Endodermal cell (in vitro differentiated cells): ENCODE measurements at regions not wholly inside any gene's neighbourhood (a gene's known extent, or its start where the extent isn't known, plus 50 kb on each side); places are given as distances from the start of the nearest gene placed in this dataset.

Experiments used
- DNase-seq: peaks from one replicate; pipeline ENCODE4 v3.0.0-alpha.2; 2017
- H3K27ac ChIP-seq: 2 replicates; pipeline ENCODE4 v1.5.1; 2013; ENCODE audit warnings: mild to moderate bottlenecking, low read depth, low read length, moderate library complexity
- H3K27me3 ChIP-seq: 2 replicates; pipeline ENCODE4 v1.6.1; 2013; ENCODE audit warnings: mild to moderate bottlenecking, low read length, moderate library complexity; ENCODE audit not compliant: insufficient read depth, control insufficient read depth, poor library complexity, severe bottlenecking
- H3K36me3 ChIP-seq: 2 replicates; pipeline ENCODE4 v1.7.0; 2013; ENCODE audit warnings: mild to moderate bottlenecking, low read length, moderate library complexity; ENCODE audit not compliant: control insufficient read depth, insufficient read depth
- H3K4me1 ChIP-seq: one replicate; pipeline ENCODE4 v1.7.0; 2013; ENCODE audit warnings: low read length; ENCODE audit not compliant: control insufficient read depth, insufficient read depth
- H3K4me3 ChIP-seq: 2 replicates; pipeline ENCODE4 v1.5.1; 2013; ENCODE audit warnings: mild to moderate bottlenecking, low read length, moderate library complexity
- H3K9ac ChIP-seq: 2 replicates; pipeline ENCODE4 v1.6.1; 2013; ENCODE audit warnings: mild to moderate bottlenecking, low read length, moderate library complexity; ENCODE audit not compliant: poor library complexity, severe bottlenecking; ENCODE audit errors: extremely low read depth
- H3K9me3 ChIP-seq: 2 replicates; pipeline ENCODE4 v1.6.1; 2013; ENCODE audit warnings: mild to moderate bottlenecking, low read length, moderate library complexity; ENCODE audit not compliant: control insufficient read depth
- H3K27ac Mint-ChIP-seq: 2 replicates; pipeline ENCODE4 v1.8.0; 2020; ENCODE audit warnings: mixed read lengths
- H3K27me3 Mint-ChIP-seq: 2 replicates; pipeline ENCODE4 v1.8.0; 2021; ENCODE audit warnings: mild to moderate bottlenecking, mixed read lengths; ENCODE audit not compliant: insufficient read depth
- H3K36me3 Mint-ChIP-seq: 2 replicates; pipeline ENCODE4 v1.8.0; 2020; ENCODE audit warnings: low read depth, mixed read lengths
- H3K4me1 Mint-ChIP-seq: 2 replicates; pipeline ENCODE4 v1.8.0; 2020; ENCODE audit warnings: mixed read lengths
- H3K4me3 Mint-ChIP-seq: 2 replicates; pipeline ENCODE4 v1.8.0; 2020; ENCODE audit warnings: mild to moderate bottlenecking, moderate library complexity, mixed read lengths
- H3K9me3 Mint-ChIP-seq: 2 replicates; pipeline ENCODE4 v1.8.0; 2020; ENCODE audit warnings: mild to moderate bottlenecking, mixed read lengths
- WGBS, 2 experiments: methylation state at CpG; one replicate each; pipeline versions ENCODE4 v1.1.5 to v1.1.7; 2013; ENCODE audit warnings: missing lambda C conversion rate in 2 of 2, mixed read lengths in 1 of 2; ENCODE audit not compliant: insufficient coverage in 1 of 2, insufficient read length in 1 of 2; 5-methylcytosine and 5-hydroxymethylcytosine counted together
- TF ChIP-seq, protein P1 (sequence below): fragments of 200-600 bp; sonication (generic); conservative IDR thresholded peaks from 2 replicates; pipeline ENCODE4 v1.5.0; 2021; ENCODE audit warnings: antibody characterized with exemption, mild to moderate bottlenecking

DNA sequence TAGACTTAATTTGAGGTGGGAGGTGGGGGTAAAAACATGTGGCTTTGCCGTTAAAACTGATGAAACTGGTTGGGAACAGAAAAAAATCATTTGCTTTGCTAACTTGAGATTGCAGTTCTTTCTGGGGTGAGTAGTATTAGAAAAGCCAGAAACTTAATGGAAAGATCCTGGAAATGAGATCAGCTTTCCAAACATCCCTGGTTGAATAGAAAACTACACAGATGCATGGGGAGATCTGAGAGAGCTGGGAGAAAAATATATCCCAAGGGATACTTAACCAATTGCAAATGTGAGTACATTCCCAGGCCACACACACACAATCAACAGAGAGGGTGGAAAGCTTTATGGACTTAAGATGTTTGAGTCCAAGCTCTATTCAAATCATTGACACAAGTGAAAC, 222.3 kb downstream of the YTHDC2 start:
- WGBS, 2 experiments: 89 to 100% methylated on average over 1 of the region's 1 CpG
- Mint-ChIP-seq H3K27ac (no peak overlapping the region), H3K4me3 (no peak overlapping the region), H3K9me3 (no peaks in the 10 kb centered on the region), H3K4me1 (peaks cover 3% of the 10 kb centered on the region), H3K36me3 (no peaks in the 10 kb centered on the region), H3K27me3 (peaks cover 4% of the 10 kb centered on the region)
- no peaks in the 10 kb centered on the region for H3K9me3 ChIP-seq
- no peak overlapping the region for H3K27ac ChIP-seq
- no peak overlapping the region for H3K4me3 ChIP-seq
- TF ChIP-seq, protein P1, sequence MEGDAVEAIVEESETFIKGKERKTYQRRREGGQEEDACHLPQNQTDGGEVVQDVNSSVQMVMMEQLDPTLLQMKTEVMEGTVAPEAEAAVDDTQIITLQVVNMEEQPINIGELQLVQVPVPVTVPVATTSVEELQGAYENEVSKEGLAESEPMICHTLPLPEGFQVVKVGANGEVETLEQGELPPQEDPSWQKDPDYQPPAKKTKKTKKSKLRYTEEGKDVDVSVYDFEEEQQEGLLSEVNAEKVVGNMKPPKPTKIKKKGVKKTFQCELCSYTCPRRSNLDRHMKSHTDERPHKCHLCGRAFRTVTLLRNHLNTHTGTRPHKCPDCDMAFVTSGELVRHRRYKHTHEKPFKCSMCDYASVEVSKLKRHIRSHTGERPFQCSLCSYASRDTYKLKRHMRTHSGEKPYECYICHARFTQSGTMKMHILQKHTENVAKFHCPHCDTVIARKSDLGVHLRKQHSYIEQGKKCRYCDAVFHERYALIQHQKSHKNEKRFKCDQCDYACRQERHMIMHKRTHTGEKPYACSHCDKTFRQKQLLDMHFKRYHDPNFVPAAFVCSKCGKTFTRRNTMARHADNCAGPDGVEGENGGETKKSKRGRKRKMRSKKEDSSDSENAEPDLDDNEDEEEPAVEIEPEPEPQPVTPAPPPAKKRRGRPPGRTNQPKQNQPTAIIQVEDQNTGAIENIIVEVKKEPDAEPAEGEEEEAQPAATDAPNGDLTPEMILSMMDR: no peak
- no peak for DNase-seq
- no peaks in the 10 kb centered on the region for H3K36me3 ChIP-seq
- no peak overlapping the region for H3K9ac ChIP-seq
- H3K27me3 ChIP-seq: no peaks in the 10 kb centered on the region
- H3K4me1 ChIP-seq: no peaks in the 10 kb centered on the region

DNA sequence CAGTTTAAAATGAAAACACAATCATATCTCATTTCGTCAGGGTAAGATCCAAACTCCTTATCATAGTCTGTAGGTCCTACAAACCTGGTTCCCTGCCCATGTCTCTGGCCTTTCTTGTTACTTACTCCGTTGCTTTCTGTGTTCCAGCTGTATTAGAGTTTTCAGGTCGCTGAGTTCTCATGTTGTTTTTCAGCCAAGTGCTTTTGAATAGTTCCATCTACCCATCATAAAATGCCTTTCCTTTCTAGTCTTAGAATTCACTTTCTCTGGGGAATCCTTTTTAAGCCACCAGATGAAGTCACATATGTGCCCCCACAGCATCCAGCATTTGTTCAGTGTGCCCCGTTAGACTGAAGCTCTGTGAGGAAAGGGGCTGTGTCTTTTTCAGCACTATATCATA, 228.7 kb downstream of the YTHDC2 start:
- Histone ChIP-seq H3K27me3 (no peaks in the 10 kb centered on the region), H3K36me3 (no peaks in the 10 kb centered on the region), H3K9me3 (no peaks in the 10 kb centered on the region), H3K4me3 (no peak overlapping the region), H3K9ac (no peak overlapping the region), H3K4me1 (no peaks in the 10 kb centered on the region), H3K27ac (no peak overlapping the region)
- Mint-ChIP-seq H3K4me1 (peaks cover 9% of the 10 kb centered on the region), H3K27me3 (peaks cover 14% of the 10 kb centered on the region), H3K36me3 (no peaks in the 10 kb centered on the region), H3K4me3 (no peak overlapping the region), H3K9me3 (no peaks in the 10 kb centered on the region), H3K27ac (no peak overlapping the region)
- DNase-seq: no peak
- 95% methylated on average over 3 to 4 of the region's 4 CpGs for WGBS, 2 experiments
- TF ChIP-seq, protein P1: no peak

DNA sequence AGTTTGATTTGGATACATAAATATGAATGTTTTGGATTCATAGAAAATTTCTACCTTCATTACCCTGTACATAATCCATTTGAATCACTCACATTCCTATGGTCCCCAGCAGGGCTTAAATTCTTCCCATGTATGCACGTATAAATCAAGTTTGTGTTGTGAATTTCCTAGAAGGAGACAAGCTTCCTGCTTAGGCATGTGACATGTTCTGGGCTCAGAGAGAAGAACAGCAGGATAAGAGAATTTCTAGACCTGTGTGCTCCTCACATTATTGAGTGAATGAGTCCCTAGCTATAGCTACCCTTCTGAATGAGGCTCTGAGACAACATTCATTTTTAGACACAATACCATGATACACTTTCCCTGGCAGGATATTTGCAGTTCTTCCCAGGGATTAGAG, 229.1 kb downstream of the YTHDC2 start:
- H3K4me3 Mint-ChIP-seq: no peak overlapping the region
- peaks cover 9% of the 10 kb centered on the region for H3K4me1 Mint-ChIP-seq
- H3K9ac ChIP-seq: no peak overlapping the region
- TF ChIP-seq, protein P1: no peak
- H3K4me1 ChIP-seq: no peaks in the 10 kb centered on the region
- no peaks in the 10 kb centered on the region for H3K9me3 ChIP-seq
- H3K27me3 ChIP-seq: no peaks in the 10 kb centered on the region
- WGBS, 2 experiments: 0 to 6% methylated on average over 1 of the region's 1 CpG
- no peak overlapping the region for H3K4me3 ChIP-seq
- DNase-seq: no peak
- H3K36me3 ChIP-seq: no peaks in the 10 kb centered on the region
- no peaks in the 10 kb centered on the region for H3K9me3 Mint-ChIP-seq
- peaks cover 15% of the 10 kb centered on the region for H3K27me3 Mint-ChIP-seq
- no peaks in the 10 kb centered on the region for H3K36me3 Mint-ChIP-seq
- no peak overlapping the region for H3K27ac ChIP-seq
- H3K27ac Mint-ChIP-seq: no peak overlapping the region
